GM19238 (cell line): ENCODE measurements at regions not wholly inside any gene's neighbourhood (a gene's known extent, or its start where the extent isn't known, plus 50 kb on each side); places are given as distances from the start of the nearest gene placed in this dataset.
"Not testable (repeated sequence)": the region's sequence is repeated elsewhere in the genome, so short reads cannot be mapped to it uniquely, and the experiment has no call there.

ENCODE experiments used
- DNase-seq: peaks from one replicate; pipeline ENCODE4 v3.0.0; 2011; ENCODE audit warnings: low spot score; ENCODE audit not compliant: insufficient read length

DNA sequence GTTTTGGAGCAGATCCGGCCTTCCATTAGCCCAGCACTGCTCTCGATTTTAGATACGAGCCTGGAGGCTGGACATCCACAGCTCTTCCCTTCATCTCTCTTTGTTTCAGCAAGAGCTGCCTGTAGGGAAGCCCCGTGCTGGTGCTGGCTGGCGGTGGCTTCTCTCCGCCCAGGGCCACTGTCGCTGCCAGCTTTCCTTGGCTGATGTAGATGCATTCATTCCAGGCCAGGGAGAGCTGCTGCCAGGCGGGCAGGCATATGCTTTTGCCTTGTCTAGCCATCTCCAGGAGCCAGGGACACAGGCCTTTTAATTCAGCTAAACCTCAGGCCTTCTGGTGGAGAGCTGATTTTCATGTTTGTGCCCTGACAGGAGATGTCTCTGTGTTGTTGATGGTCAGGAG lies 409.3 kb upstream of the CLINT1 start:
- no peak for DNase-seq

DNA sequence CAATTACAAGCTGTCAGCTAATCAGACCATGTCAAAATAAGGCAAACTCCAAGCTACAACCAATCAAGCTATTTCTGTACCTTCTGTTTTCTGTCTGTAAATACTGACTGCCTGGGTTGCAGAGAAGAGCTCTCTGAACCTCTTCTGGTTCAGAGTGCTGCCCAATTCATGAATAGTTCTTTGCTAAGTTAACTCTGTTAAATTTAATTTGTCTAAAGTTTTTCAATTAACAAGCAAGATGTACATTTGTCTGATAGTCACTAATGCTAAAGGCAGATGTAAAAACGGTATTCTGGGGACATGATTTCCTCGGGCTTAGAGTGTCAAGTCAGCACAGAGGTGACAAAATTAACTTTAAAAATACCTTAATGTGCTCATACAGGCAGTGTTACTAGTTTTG lies 408.3 kb upstream of the CLINT1 start:
- no peak for DNase-seq

- DNase-seq, result no peak
Measured at GRCh38 chr5:158265931-158266700, 407.2 kb upstream of the CLINT1 start.

DNA sequence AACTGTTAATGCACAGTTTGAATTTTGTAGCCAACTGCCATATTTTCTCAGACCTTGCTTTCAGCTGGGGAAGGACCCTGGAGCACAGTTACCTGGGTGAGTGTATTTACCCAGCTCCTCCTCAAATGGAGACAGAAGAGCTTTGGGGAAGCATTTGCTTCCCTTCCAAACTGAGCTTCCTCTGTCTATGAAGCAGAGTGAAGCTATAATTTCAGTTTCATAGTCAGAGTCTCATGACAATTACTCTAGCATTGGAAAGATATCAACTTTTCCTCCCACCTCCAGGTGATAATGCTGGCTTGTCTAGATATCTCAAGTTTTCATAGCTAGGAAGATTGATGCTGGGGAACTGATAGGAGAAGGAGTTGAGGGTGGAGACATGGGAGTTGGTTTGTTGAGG lies 406.4 kb upstream of the CLINT1 start:
- no peak for DNase-seq

DNA sequence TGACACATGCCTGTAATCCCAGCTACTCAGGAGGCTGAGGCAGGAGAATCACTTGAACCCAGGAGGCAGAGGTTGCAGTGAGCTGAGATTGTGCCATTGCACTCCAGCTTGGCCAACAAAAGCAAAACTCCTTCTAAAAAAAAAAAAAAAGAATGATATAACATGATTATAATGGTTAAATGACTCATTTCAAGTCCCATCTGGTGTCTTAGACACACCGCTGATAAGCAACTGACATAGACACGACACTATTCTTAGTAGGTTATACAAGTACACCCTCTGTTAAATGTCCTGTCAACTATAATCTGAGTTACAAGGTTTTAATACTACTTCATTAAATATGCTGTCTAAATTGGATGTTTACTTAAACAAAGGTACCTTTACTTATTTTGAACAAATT lies 405.3 kb upstream of the CLINT1 start:
- no peak for DNase-seq

DNA sequence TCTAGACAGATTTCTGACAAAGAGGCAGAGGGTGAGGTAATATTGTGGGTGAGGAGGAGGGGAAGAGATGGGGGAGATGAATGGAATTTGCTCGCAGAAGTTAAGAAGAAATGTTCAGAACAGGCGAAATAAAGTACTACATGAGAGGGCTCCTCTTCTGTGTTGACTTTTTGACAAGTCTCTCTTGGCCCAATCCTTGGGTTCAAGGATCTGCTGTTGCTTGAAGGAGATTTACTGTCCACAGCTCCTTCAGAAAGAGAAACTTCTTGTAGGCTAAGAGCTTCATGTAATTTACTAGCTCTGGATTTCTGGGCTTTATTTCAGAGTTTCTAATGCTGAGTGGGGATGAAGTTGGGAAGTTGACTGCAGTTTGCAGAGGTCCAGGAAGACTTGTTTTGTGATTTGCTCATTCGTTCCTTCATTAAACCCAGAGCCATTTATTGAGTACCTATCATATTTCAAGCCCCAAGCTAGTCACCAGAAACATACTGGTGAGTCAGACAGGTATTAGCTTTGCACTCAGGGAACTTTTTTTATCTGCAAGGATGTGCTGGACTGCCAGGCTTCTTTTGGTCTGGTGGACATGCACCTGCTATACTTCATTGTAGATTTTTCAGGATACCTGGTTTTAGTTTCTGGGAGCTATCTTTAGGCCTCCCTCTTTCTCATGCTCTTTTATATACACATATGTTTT lies 402.9 kb upstream of the CLINT1 start:
- DNase-seq, result no peak

DNA sequence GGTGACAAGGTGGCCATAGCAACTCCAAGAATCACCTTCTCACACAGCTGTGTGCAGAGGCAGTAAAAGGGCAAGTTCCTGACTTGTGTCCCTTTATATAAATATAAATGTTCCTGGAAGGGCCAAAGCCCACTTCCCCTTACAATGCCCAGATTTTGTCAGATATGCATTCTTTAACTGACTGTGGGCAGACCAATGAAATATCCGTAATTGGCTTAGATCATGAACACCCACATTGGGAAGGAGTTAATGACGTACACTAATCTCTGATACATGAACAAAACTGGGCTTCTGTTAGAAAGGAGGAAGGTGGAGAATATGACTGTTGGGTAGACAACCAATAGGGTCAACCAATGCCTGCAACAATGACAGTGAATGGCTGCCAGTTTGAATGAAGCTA lies 397.2 kb upstream of the CLINT1 start:
- no peak for DNase-seq

DNA sequence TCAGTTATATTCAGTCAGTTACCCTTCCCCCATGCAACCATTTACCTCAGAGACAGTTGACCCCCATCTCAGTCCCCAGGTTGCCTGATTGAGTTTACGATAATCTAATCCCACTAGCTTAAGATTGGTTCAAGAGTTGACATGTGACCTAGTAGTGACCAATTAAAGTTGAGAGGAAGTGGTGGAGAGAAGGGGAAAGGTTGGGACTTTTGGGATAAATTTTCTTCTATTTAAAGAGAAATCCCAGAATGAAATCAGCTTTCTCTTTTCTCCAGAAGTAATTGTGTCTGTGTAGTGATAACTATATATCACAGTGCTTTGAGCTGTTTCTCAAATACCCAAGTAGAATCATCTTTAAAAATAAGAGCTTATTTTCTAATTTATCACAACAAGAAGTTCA lies 396.7 kb upstream of the CLINT1 start:
- DNase-seq, result no peak

DNA sequence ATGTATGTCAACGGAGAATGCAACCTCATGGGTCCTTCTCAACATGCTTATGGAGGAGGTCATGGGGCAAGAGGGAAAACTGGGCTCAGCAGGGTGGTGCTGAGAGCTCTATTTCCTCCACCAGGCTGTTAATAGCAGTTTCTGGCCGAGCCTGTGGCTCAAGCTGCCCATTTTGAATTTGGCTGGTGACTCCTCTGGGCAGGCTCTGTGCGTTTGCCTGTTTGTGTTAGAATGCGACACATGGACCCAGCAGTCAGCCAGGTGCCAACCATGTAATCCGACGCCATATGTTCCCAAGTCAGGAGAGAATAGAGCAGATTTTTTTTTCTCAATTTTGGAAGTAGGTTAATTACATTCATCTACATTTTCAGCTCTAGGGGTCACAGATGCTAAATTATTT lies 387.7 kb upstream of the CLINT1 start:
- no peak for DNase-seq

DNA sequence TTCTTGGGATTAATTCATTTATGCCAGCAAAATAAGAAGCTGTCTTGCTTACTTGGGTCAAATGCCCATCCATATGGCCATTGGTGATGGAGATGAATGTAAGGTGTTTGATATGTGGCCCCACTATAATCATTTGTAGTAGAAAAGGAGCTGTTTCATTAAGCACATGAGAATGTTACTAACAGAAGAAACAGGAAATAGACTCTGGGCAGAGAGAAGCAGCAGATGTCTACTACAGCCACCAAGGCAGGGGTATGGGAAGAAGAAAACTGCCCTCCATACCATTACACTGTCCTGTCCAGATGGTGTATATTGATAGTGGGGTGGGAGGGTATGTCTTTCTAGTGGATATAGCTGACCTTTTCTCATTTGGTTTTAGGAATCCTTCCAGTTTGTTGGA lies 386.6 kb upstream of the CLINT1 start:
- no peak for DNase-seq

- no peak for DNase-seq
Measured at GRCh38 chr5:158244882-158245281, 385.9 kb upstream of the CLINT1 start.

DNA sequence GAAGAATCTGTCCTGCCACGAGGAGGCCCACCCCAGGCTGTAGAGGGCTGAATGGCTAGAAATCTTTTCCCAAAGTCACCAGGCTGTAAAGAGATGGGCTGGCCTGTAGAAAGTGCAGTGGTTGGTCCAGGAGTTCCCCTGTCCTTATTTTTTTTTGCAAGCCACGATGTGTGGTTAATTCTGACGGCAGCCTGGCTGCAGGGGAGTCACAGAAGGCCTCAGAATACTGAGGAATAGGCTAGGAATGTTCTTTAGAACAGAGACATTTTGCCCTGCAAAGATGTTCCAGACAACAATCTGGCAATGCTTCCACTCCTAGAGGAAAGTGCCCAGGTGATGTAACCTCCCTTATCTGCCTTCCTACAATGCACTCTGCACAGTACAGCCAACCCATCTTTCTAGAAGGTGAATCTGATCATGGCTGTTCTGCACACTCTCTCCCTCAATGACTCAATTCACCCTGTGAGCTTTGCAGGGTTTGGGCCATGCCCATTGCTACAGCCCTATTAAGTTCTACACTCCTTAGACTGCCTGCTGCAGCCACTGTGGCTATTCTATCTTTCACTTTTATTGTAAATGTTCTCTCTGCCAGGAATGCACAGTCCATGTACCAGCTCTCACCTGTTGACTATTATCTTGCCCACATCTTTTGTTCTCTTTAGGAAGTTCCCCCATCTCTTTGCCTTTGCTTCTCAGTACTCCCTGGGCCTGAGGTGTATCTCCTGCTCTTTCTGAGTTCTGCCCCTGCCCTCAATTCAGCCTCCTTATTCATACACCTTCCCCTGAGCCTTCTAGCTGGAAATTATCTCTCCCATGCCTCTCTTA lies 377.8 kb upstream of the CLINT1 start:
- no peak for DNase-seq

- DNase-seq, result no peak
Measured at GRCh38 chr5:158235159-158235547, 376.2 kb upstream of the CLINT1 start.

DNA sequence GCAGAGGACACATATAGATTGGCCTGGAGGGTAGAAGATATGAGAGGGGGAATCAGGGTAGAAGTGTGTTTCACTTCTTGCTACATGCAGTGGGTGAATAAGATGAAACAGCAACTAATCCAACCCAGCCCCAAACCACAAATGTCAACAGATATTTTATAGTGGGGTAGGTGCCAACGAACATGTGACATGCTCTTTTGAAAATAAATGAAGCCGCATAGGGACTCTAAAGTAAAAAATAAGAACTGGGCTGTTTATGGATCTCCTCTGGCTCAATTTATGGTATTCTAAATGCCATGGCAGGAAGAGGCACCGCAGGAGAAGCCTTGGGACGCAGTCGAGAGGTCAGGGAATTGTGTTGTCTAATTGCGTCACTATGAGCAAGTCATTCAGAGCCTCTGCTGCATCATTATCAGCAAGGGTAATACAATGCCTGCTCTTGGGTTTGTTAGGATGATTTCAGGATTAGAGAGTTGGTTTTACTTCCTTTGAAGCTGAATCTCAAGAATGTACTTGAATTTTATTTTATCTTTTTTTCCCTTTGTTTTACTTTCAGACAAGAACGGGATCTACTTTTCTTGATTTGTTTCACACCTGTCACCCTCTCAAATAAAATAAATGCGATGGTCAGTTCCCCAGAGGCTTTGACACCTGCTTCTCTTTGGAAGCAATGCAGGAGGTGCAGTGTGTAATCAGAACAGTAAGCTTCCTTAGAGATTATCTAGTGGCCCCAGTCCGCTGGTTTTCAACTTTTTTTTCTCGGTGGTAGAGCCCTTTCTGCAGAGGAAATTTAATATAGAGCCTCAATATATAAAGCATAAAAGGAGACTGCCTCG lies 375.6 kb upstream of the CLINT1 start:
- no peak for DNase-seq

DNA sequence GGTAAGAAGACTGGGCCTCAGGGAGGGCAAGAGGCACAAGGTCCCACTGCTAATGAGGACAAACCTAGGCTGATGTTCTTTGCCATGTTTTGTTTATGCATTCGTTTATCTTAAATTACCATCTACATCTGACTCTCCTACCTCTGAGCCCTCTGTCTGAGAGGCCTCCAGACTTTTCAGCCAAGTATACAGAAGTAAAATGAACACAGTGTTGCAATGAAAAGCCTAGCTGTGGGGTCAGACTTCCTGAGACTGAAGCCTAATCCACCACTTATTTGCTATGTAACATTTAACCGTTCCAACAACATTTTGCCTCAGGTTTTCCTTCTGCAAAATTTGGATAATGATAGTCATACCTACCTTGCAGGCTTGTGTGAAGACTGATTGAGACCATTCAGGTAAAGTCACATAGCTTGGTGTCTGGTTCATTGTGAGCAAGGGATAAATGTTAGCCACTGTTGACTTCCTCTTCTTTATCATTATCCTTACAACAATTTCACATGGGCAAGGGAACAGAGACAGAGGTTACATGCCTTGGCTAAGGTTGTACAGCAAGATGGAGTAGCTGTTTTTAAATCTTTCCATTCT lies 374.9 kb upstream of the CLINT1 start:
- DNase-seq, result no peak

DNA sequence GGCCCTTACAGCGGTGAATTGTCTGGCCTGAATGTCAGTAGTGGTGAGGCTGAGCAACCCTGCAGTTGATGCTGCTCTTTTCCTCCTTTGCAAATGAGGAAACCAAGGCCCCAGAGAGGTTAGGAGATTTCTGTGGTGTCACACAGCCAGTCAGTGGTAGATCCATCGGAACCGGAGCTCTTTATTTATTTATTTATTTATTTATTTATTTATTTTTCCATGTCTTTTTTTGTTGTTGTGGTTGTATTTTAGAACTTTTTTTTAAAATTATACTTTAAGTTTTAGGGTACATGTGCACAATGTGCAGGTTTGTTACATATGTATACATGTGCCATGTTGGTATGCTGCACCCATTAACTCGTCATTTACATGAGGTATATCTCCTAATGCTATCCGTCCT lies 368.4 kb upstream of the CLINT1 start:
- DNase-seq, result not testable (repeated sequence)

- DNase-seq, result no peak
Measured at GRCh38 chr5:158226496-158226895, 367.6 kb upstream of the CLINT1 start.

DNA sequence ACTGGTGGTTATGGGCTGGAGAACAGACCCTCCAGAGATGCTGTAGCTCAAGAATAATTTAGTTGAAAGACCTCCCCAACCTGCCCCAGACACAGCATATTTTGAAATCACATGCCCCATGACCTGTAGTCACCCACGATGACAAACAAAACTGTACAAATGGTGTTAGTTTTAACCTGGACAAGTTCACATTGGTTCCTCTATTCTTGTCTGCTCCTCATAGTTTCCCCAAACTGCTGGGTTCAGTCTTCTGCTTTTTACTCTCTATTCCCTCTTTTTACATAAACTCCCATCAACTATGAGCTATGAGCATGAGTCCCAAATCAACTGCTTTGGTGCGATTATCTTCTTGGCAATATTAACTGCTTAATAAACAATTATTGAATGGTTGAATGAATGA lies 365.3 kb upstream of the CLINT1 start:
- DNase-seq, result no peak

DNA sequence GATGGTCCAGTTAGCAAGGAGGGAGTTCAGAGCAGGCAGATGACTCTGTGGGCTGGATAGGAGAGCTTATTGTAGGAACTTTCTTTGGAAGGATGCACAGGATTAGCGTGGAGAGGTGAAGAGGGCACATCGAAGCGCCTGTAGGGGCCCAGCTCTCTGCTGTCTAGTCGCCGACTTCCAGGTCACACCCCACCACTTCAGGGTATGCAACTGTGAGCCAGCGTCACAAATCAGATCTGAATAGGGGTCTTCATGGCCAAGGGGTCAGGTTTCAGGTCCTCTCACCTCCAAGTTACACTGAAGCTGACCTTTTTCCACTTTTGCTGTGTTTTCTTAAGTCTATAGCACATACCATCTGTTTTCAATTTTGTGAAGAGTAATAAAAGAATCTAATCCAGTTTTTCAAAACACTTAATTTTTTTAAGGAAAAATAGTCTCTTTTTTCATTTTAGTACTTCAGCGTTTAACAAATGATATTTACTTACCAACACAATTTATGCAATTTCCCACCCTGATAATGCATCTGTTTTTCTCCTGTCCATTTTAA lies 364.2 kb upstream of the CLINT1 start:
- DNase-seq, result no peak

GRCh38 chr5:158212917-158213316 lies 354.0 kb upstream of the CLINT1 start:
- DNase-seq, result no peak

GRCh38 chr5:158212237-158212636 lies 353.3 kb upstream of the CLINT1 start:
- no peak for DNase-seq
